ENCODE measurements at regions not wholly inside any gene's neighbourhood (a gene's known extent, or its start where the extent isn't known, plus 50 kb on each side); places are given as distances from the start of the nearest gene placed in this dataset.
"Not testable (repeated sequence)": the region's sequence is repeated elsewhere in the genome, so short reads cannot be mapped to it uniquely, and the experiment has no call there.

- ChIA-PET CTCF (ENCODE audit: unreplicated experiment) (no interaction called here), POLR2A (no interaction called here)
- Histone ChIP-seq H3K4me3 (ENCODE audit: low read depth, low read length, poor library complexity, severe bottlenecking) (no peak overlapping the region), H3K4me2 (ENCODE audit: low read length) (no peak overlapping the region), H3K36me3 (ENCODE audit: insufficient read depth, low read length) (no peaks in the 10 kb centered on the region), H3K79me2 (ENCODE audit: insufficient read depth, low read depth, low read length) (no peaks in the 10 kb centered on the region), H2AFZ (ENCODE audit: low read length) (no peak overlapping the region), H3K4me1 (ENCODE audit: insufficient read depth, low read length, poor library complexity, severe bottlenecking) (no peaks in the 10 kb centered on the region), H4K20me1 (ENCODE audit: insufficient read depth, low read length) (no peaks in the 10 kb centered on the region), H3K9me3 (ENCODE audit: low read length) (no peaks in the 10 kb centered on the region), H3K27ac (ENCODE audit: low read depth, low read length, poor library complexity, severe bottlenecking) (no peak overlapping the region), H3K9me2 (ENCODE audit: insufficient read depth, low read length) (no peaks in the 10 kb centered on the region)
- TF ChIP-seq EZH2phosphoT487 (IDR thresholded peaks at IDR 0.05; ENCODE audit: borderline replicate concordance, low read depth, low read length) = no peak
- no peak for TF ChIP-seq CTCF (conservative IDR thresholded peaks at IDR 0.05; ENCODE audit: low read length)
- BruUV-seq (replicated peaks) = no TSS peak
- intact Hi-C loops (cut with micrococcal nuclease; ENCODE audit: unreplicated experiment) = no loop called here
- DNase-seq (ENCODE audit: low spot score) = no peak
Measured at GRCh38 chrX:114181195-114181594, 402.7 kb upstream of the HTR2C start.

- BruUV-seq (replicated peaks) = no TSS peak
- ChIA-PET POLR2A (no interaction called here), CTCF (ENCODE audit: unreplicated experiment) (no interaction called here)
- DNase-seq (ENCODE audit: low spot score) = no peak
- Histone ChIP-seq H3K4me3 (ENCODE audit: low read depth, low read length, poor library complexity, severe bottlenecking) (no peak overlapping the region), H4K20me1 (ENCODE audit: insufficient read depth, low read length) (no peaks in the 10 kb centered on the region), H2AFZ (ENCODE audit: low read length) (no peak overlapping the region), H3K27ac (ENCODE audit: low read depth, low read length, poor library complexity, severe bottlenecking) (no peak overlapping the region), H3K36me3 (ENCODE audit: insufficient read depth, low read length) (no peaks in the 10 kb centered on the region), H3K9me2 (ENCODE audit: insufficient read depth, low read length) (no peaks in the 10 kb centered on the region), H3K9me3 (ENCODE audit: low read length) (no peaks in the 10 kb centered on the region), H3K4me2 (ENCODE audit: low read length) (no peak overlapping the region), H3K4me1 (ENCODE audit: insufficient read depth, low read length, poor library complexity, severe bottlenecking) (no peaks in the 10 kb centered on the region), H3K79me2 (ENCODE audit: insufficient read depth, low read depth, low read length) (no peaks in the 10 kb centered on the region)
- TF ChIP-seq EZH2phosphoT487 (IDR thresholded peaks at IDR 0.05; ENCODE audit: borderline replicate concordance, low read depth, low read length) (no peak), CTCF (conservative IDR thresholded peaks at IDR 0.05; ENCODE audit: low read length) (no peak)
- intact Hi-C loops (cut with micrococcal nuclease; ENCODE audit: unreplicated experiment) = no loop called here
Measured at GRCh38 chrX:114178126-114178525, 405.8 kb upstream of the HTR2C start.

- H3K9me2 ChIP-seq (ENCODE audit: insufficient read depth, low read length); DNase-seq (ENCODE audit: low spot score); H3K4me1 ChIP-seq (ENCODE audit: insufficient read depth, low read length, poor library complexity, severe bottlenecking); H3K27ac ChIP-seq (ENCODE audit: low read depth, low read length, poor library complexity, severe bottlenecking); H3K9me3 ChIP-seq (ENCODE audit: low read length); H2AFZ ChIP-seq (ENCODE audit: low read length); H3K79me2 ChIP-seq (ENCODE audit: insufficient read depth, low read depth, low read length); H3K36me3 ChIP-seq (ENCODE audit: insufficient read depth, low read length); intact Hi-C loops (cut with micrococcal nuclease; ENCODE audit: unreplicated experiment); BruUV-seq (replicated peaks); POLR2A ChIA-PET; H4K20me1 ChIP-seq (ENCODE audit: insufficient read depth, low read length); CTCF ChIA-PET (ENCODE audit: unreplicated experiment); H3K4me2 ChIP-seq (ENCODE audit: low read length); H3K4me3 ChIP-seq (ENCODE audit: low read depth, low read length, poor library complexity, severe bottlenecking): not testable (repeated sequence)
Measured at GRCh38 chrX:114167276-114167675, 416.6 kb upstream of the HTR2C start.

Measured in OCI-LY7 (cell line).